GM18507 (cell line): ENCODE measurements at regions not wholly inside any gene's neighbourhood (a gene's known extent, or its start where the extent isn't known, plus 50 kb on each side); places are given as distances from the start of the nearest gene placed in this dataset.

Experiments used
- DNase-seq: peaks from one replicate; pipeline ENCODE4 v3.0.0; 2011; ENCODE audit warnings: low read depth; ENCODE audit not compliant: insufficient read length; ENCODE audit errors: extremely low spot score
- FAIRE-seq: peaks from 2 replicates; lab custom pipeline; 2011; peaks lifted over from hg19 to GRCh38; lab: Jason Lieb, UNC

DNA sequence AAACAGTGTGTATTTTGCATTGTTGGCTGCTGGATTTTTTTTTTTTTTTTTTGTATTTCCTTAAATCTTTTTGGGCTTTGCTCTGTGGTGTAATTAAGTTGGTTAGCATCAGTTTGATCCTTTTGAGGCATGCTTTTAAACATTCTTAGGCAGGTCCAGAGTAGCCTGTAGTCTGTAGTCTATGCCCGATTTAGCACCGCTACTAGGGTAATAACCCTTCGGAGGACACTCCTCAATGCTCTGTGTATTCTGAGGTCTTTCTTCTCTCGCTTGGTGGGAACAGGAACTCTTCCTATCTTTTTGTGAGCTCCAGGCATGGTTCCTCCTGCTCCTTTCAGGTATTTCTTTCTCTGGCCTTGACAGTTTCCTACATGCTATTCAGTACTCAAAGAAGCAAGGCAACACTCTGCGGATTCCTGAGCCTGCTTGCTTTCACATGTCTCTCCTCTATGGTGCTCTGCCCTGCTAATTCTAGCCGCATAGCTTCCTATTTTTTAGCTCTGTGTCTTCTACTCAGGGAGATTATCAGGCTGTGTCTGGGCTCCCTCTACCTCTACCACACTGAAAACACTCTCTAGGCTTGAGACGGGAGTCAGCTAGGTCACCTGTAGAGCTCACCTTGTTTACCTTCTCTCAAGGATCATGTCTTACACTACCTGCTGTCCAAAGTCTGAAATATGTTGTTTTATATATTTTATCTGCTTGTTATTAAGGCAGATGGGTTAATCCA, 195.1 kb downstream of the NDFIP2 start:
- FAIRE-seq, result no peak

DNA sequence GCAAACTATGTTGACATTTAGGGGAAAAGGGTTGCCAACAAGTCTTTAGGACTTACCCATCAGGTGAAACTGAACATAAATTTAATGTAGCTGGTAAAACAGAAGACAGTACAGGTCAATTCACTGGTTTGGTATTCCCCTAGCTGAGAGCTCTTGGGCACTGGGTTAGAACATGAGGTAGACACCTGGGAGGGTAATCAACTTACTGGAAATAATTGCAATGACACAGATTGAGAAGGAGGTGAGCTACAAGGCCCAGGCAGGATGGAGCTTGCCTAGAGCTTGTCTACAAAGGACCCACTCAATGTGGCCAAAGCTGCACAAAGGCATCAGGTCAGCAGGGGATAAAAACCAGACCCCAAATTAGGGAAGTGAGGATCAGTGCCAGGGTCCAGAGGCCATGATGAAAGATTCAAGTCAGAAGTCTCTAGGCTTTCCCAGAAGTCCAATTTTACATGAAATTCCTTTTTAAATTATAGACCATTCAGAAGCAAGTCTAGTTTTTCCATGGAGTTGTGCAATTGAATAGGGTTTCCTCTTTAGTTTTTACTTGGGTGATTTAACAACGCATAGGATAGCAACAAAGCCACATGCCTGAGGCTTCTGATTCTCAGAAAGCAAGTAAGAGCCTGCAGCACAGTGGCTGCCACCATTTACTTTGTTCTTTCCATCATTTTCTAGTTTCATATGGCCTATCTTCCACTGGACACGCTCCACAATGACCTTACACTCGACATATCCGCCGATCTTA, 194.0 kb downstream of the NDFIP2 start:
- no peak for DNase-seq
- no peak for FAIRE-seq

More for the DNA sequence above, 195.1 kb downstream of the NDFIP2 start:
- DNase-seq, result no peak

DNA sequence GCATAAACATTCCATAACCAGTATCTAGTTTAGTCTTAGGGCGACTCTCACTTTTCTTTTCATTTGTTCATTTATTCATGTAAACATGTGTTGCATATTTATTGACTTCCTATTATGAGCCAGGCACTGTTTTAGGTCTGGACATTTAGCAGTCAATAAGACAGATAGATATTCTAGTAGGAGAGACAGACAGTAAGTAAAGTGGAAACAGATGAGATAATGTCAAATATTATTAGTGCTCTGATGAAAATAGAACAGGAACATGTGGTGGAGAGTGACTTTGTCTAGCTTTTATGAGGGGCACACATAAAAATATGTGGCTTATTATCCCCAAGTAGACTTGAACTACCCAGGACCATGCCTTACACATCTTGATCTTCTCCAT, 193.0 kb downstream of the NDFIP2 start:
- DNase-seq (no peak), FAIRE-seq (no peak)

DNA sequence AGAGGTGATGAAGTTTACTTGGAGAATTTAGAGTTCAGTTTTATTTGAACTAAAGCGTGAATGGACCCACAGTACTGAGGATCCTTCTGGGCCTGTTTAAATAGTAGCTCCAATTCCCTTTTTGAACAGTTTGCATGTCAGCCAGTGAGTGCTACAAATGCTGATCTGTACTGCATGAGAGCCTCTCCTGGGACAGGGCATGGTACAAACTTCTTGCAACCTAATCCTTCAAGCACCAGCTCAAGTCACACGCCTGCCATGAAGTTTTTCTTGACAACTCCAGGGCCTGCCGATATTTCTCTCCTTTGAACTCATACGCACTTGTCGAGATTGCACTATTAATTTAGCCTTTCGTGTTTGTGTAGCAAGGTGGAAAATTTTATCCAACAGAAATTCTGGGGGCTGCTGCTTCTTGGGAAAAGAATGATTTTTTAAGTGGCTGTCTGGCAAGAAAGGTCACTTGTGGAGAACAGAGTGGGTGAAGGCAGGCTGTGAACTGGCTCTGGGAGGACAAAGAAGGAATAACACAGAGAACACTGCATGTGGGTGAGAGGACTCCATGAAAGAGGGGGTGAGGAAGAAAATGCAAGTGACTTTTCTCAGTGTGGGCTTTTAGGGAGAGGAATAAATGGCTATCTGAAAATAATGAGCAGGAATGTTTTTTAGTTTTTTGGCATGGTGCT, 192.5 kb downstream of the NDFIP2 start:
- DNase-seq (no peak), FAIRE-seq (no peak)

DNA sequence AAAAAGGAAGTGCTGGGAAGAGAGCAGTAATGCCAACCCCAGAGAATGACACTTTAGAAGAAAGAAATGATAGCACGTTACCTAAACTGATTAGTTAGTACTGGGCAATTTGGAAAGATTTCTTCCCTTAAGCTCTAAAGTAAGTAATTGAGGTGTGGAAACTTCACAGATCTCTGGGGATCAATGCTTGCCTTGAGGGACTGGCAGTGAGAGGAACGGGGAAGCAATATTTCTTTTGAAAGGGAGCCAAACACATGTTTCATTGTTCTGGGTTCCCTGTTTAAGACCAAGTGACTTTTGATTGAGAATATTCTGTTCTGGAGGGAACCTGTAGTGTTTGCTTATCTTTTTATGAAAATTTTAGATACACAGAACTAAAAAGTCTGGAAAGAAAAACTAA, 190.5 kb downstream of the NDFIP2 start:
- FAIRE-seq (no peak), DNase-seq (no peak)

DNA sequence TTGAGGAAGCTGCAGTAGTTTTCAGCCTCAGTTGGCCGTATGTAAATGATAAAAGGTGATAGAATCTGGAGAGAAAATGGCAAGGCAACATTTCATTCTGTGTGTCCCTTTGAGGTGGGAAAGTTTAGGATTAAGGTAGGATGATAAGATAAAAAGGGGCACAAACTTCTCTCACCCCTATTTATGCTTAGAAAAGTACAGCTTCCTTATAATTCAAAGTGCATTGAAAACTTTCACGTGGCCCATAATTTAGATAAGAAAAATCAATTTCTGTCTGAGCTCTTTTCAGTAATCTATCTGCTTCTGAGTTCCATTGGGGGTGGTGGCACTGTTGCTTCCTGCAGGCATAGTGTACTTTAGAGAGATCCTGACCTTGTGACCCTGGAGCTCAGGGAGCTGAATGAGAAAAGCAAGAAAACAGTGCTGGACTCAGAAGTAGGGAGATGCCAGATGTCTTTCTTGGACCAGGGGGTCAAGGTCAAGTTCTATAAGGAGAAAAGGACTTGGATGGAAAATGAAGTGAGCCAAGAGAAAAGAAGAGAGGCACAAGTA, 187.3 kb downstream of the NDFIP2 start:
- DNase-seq (no peak), FAIRE-seq (no peak)

DNA sequence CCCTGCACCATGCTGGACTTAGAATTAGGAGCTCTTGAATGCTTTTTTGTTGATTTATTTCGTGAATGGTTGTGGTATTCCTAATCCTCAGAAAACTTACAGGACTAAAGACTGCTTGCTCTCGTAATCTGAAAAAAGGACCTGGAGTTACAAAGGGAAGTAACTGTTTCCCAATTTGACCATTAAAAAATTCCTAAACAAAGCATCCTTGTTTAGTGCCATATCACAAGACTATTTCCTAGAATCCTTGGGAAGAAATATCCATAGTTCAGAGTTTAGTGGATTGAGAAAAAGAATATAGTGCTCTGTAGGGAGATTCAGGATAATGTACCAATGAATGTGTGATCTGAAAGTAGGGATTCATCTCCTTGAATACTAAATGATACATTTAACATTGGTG, 186.8 kb downstream of the NDFIP2 start:
- FAIRE-seq, result no peak
- no peak for DNase-seq

DNA sequence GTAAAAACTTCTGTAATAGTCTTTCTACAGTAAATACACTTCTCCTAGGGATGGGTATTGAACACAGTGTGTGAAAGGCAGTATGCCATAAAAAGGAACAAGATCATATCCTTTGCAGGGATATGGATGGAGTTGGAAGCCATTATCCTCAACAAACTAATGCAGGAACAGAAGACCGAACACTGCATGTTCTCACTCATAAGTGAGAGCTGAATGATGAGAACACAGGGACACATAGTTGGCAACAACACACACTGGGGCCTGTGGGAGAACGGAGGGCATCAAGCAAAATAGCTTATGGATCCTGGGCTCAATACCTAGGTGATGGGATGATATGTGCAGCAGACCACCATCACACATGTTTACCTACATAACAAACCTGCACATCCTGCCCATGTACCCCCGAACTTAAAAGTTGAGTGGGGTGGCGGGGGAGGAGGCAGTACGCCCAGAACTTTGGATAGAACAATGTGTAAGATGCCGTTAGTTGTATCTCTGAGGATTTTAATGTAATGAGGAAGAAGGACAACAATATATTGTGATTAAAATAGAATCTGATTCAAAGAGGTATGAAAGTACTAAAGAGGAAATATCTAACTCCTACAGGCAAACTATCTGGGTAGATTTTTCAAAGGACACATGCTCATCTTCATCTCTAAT, 183.2 kb downstream of the NDFIP2 start:
- DNase-seq, result no peak
- no peak for FAIRE-seq

DNA sequence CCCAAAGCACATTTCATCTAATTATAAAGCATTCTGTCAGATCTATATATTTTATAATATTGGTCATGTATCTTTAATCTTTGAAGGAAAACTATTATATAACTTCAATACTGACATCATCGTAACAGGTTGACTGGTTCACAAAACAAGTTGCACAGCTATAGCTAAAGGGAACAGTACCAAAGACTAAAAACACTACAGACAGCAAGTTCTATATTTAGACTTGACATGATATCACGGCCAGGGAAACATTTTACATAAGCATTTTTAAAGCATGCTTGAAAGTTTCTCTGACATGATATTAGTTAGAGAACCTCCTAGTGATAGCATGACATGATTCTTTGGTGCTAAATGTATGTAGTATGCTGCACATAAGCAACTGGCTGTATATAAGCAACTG, 182.5 kb downstream of the NDFIP2 start:
- DNase-seq (no peak), FAIRE-seq (no peak)

DNA sequence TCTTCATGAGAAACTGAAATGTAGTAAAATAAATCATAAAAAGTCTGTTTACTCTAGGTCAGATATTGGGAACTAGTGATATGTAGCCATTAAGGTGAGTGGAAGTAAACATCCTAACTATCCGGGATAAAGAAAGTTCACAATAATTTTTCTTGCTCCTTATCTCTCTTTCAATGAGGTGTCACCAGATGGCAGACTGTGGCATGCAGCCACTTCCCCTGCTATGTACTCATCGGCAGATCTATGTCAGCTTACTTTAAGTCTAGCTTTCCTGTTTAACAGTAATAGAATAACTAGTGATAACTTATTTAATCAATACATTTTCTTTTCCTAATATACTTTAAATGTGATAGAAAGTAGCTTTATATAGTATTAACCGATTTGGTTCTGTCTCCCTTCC, 181.9 kb downstream of the NDFIP2 start:
- FAIRE-seq (no peak), DNase-seq (no peak)

DNA sequence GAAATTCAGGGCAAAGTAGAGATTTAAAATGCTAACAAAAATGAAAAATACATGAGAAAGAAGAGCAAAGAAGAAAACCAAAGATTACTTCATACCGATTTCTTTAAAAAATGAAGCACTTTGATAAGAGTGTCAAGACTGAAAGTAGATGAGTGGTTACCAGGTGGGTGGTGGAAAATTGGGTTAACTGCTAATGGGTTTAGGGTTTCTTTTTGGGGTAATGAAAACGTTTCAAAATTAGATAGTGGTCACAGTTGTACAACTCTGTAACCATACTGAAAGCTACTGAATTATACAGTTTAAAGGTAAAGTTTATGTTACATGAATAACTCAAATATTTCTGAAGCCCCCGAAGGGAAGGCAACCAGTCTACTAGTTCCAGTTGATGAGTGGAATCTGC, 179.4 kb downstream of the NDFIP2 start:
- FAIRE-seq, result no peak

DNA sequence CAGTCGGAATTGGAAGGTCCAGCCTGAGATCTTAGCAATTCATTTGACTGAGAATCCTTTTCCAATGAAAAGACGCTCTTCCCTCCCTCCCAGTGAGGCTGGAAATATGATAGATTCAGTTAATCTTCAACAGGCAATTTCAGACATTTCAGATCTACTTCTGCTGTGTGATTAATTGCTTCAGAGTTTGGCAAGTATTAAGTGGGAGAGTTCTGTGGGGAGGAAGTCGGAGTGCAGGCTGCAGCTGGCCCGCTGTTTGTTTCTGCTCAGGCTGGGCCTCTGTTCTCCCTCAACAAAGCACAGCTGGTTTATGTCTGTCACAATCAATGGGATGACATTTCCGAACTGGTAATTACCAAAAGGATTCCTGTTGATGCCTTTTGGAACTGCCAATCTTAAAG, 178.2 kb downstream of the NDFIP2 start:
- no peak for DNase-seq
- no peak for FAIRE-seq

More for the DNA sequence above, 179.4 kb downstream of the NDFIP2 start:
- DNase-seq, result no peak

DNA sequence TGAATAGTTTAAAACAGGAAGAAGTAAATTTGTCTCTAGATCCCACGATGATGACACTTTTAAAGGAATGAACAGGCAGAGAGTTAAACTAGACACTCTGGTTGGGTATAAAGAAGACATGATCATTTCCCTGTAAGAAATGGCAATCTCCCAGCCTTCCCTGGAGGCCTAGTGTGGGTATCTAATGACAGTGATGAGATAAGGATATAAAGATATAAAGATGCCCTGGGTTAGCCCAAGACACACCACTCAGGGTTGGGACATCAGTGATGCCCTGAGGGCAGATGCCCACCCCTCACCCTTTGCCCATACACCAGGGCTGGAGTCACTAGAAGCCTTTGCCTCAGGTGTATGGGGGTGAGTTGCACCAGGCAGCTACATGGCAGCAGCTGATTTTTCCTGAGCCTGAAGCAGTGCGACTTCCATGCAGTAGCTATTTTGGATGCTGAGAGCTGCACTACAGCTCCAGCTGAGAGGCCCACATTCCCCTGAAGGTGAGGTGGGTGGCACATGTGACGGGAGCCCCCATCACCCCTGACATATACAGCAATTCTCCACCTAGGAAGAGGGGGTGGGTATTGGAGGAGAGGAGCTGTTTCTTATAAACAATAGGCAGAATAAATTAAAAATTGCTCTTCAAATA, 177.5 kb downstream of the NDFIP2 start:
- DNase-seq (no peak), FAIRE-seq (no peak)

DNA sequence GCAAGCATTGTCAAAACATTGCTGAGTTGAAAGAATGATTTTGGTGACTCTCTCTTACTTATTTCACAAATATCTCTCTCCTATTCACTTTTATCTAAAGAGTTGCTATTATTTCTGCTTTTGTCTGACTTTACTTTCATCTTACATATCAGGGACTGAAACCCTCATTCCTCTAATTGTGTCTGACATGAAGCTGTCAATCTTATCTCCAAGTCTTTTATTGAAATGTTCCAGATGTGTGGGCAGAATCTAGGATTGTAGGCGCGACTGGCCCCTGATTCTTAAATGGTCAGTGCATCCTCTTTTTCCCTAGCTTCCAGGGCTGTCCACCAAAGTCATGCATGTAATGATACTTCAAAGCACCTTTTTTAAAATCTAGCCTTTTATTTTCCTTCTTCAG, 174.6 kb downstream of the NDFIP2 start:
- FAIRE-seq, result no peak
- DNase-seq, result no peak

DNA sequence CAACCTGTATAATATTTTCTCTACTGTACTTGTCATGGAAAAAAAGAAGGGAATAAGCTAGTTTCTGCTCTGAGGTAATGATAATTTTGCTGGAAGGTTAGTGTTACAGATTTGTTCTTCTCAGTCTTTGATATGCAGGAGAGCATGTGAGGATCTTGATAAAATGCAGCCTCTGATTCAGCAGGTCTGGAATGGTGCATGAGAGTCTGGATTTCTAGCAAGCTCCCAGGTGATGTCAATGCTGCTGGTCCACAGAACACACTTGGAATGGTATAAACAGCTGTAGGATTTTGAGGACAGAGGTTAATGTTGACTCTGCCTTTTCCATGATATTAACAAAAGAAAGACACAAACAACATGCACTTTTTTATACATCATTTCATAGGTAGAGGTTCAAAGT, 173.6 kb downstream of the NDFIP2 start:
- DNase-seq, result no peak
- FAIRE-seq, result no peak

DNA sequence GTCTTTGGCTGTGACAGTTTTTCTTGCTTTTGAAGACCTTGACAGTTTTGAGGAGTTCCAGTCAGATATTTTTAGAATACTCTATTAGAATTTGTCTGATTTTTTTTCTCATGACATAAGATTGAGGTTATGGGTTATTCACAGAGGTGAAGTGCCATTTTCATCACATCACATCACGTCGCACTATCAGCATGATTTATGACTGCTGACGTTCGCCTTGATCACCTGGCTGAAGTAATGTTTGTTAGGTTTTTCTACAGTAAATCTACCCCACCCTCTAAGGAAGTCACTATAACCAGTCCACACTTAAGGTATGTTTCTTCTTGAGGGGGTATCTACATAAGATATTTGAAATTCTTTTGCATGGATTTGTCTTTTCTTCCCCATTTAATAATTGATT, 169.7 kb downstream of the NDFIP2 start:
- DNase-seq (no peak), FAIRE-seq (no peak)

DNA sequence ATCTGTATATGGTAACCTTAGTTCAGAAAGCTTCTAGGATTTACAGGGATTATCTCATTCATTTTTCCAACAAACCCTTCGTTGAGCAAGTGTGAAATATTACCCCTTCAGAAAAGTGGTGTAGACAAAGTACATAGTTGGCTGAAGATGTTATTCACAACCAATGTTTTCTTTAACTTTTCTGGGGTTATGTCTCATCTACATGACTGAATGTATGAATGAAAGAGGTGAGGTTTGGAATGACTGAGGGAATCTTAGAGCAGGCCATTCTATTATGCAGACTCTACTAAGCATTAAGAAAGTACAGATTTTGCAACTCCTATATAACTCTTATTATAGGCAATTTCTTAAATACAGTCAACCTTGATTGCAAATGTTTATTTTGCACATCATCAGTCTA, 167.2 kb downstream of the NDFIP2 start:
- DNase-seq, result no peak
- no peak for FAIRE-seq

DNA sequence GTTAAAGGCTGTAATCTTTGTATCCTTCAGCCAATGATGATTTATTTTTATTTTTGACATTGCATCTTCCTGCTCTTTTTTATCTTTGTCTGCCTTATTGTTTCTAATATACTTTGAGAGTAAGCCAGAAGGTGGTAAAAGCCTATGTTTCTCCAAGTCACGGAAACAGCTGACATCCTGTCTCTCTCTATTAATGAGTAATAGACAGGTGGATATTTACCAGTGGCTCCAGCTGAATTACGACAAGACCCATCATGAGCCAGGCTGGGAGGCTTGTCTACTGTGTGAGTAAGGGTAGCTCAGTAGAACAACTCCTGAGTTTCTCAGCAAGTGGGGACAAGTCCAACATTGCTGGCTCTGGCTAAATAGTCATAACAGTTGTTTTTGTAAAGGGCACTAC, 166.6 kb downstream of the NDFIP2 start:
- FAIRE-seq (no peak), DNase-seq (no peak)

DNA sequence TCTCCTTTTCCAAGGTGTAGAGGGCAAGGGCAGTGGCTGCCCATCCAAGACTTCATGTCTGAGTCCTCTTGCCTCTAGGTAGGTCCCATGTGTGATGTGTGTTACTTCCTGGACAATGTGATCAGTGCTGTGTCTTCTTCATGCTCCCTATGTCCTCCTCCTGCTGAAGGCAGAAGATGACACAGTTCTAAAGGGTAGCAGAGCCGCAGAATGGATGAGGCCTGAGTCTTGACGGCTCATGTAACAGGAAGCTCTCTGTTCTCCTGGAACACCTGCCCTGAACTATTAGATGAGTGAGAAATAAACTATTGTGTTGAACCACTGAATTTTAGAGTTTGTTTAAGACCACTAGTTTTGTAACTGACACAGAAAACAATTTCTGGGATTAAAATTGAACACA, 165.9 kb downstream of the NDFIP2 start:
- no peak for DNase-seq
- no peak for FAIRE-seq
